Suppressor macrophage treated with lipopolysaccharide for 1 hour (primary cell): ENCODE measurements at regions not wholly inside any gene's neighbourhood (a gene's known extent, or its start where the extent isn't known, plus 50 kb on each side); places are given as distances from the start of the nearest gene placed in this dataset.
"Not testable (repeated sequence)": the region's sequence is repeated elsewhere in the genome, so short reads cannot be mapped to it uniquely, and the experiment has no call there.

Experiments
- DNase-seq, 3 donors: peaks; one replicate each; pipeline ENCODE4 v3.0.0-alpha.2; 2020 to 2022

DNA sequence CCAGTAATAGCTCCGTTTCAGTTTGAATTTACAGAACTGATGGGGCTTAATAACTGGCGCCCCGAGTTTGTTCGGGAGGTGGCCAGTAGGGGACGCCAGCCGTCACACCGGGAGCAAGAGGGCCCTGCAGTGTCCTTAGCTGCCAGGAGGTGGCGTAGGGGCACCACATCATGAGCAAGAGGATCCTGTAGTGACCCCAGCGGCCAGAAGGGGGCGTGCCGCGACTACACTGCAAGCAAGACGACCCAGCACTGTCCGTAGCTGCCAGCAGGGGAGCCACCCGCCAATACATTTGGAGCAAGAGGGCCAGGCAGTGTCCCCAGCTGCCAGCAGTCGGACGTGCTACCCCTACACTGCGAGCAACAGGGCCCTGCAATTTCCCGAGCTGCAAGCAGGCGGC, 663.7 kb upstream of the B3GAT1 start:
- peak; percentile 36 to 64 (median 59) for DNase-seq

DNA sequence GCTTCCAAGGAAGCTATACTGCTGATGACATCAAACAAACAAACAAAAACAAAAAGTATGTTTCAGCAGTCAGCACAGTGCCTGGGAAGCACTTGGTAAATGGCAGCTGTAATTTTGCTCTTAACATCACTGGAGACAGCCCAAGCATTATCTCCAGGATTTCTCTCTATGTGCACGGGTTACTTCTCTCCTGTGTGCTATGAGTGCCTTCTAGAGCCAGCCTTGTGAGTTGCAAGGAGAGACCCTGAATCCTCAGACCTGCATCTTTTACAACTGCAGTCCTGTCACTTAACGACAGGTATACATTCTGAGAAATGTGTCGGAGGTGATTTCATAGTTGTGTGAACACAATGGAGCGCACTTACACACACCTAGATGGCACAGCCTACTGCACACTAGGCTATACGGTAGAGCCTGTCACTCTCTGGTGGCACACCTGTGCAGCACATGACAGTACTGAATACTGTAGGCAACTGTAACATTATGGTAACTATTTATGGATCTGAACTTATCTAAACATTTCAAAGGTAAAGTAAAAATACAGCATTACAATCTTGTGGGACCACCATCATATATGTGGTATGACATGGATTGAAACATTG, 662.5 kb upstream of the B3GAT1 start:
- no peak for DNase-seq

DNA sequence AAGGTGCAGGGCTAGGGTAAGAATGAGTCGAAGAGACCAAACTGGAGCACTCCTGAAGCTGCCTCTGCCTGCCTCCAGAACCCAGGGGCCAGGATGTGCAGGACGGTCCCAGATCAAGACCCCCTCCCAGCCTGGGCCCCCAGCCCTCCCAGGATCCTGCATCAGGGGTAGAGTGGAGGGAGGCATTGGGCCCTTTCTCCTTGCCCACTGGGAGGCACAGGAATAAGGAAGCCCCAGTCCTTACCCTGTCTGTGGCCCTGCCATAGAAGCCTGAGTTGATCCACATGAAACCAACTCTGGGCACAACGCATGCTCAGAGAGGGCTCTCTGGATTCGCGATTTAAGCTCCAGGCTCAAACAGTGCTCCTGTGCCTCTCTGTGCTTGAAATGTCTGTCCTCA, 661.8 kb upstream of the B3GAT1 start:
- no peak for DNase-seq

DNA sequence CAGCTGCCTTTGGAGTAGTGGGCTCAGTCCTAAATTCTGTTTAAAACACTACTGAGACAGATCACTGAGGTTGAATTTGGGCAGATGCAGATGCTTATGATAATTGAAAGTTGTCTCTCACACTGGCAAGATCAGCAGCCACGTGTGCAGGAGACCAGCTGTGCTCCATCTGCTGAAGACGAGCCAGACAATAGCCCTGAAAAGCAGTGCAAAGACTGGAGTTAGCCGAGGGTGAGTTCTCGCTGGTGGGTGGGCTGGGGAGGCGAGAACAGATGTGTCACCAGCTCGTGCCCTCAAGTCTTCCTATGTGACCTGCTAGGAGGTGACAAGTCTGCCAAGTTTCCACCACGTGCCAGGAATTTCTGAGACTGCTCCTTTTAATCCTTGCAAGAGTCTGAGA, 661.3 kb upstream of the B3GAT1 start:
- no peak for DNase-seq

DNA sequence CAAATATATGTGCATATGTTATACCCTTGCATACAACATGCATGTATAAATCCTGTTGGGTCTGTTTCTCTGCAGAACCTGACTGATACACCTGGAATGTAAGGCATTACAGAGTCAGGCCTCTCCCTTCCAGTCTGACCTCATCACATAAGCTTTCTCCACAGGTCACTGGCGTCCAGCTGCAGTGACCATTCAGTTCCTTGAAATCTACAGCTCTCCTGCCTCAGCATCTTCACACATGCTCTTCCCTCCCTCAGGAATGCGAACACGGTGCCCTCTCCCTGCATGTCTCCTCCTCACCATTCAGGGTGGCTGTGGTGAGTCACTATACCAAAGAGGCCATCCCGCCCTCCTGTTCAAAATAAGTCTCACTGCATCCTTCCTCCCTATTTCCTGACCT, 657.8 kb upstream of the B3GAT1 start:
- DNase-seq = no peak

DNA sequence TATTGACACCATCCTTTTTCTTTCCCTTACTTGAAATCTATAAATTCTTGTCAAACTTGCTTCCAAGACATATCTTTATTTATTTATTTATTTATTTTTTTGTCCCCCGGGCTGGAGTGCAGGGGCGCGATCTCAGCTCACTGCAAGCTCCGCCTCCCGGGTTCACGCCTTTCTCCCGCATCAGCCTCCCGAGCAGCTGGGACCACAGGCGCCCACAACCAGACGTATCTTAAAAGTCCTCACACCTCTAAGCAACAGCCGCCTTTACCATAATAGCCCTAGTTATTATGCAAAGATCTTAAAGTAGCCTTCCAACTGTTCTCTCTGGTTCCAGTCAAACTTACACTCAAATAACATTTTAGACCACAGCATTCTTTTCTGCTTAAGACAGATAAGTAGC, 657.0 kb upstream of the B3GAT1 start:
- no peak for DNase-seq

DNA sequence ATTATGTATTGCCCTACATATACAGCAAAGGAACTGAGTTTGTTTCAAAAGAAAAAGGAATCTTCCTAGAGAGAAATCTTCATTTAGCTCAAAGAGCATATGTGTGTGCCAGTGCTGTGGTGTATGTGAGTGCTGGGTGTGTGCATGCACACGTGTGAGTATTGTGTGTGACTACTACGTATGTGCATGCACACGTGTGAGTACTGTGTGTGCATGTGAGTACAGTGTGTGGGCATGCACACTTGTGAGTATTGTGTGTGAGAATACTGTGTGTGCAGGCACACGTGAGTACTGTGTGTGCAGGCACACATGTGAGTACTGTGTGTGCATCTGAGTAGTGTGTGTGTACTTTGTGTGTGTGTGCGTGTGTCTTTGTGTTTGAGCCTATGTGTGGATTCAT, 651.0 kb upstream of the B3GAT1 start:
- DNase-seq = no peak

DNA sequence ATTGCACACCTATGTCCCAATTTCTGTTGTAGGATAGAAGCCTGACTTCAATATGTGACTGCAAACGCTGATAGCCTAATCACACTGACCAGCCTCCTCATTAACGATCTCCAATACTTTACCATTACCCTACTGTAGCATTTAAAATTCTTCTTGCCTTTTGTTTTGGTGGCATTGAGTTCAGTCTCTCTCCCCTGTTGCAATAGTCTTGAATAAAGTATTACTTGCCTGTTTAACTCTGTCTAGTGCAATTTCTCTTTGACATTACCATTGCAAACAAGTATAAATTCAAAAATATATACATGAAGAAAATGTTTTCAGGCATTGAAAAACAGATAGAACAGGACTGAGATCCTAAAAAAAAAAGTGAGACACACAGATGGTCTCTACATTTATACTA, 649.1 kb upstream of the B3GAT1 start:
- no peak for DNase-seq

DNA sequence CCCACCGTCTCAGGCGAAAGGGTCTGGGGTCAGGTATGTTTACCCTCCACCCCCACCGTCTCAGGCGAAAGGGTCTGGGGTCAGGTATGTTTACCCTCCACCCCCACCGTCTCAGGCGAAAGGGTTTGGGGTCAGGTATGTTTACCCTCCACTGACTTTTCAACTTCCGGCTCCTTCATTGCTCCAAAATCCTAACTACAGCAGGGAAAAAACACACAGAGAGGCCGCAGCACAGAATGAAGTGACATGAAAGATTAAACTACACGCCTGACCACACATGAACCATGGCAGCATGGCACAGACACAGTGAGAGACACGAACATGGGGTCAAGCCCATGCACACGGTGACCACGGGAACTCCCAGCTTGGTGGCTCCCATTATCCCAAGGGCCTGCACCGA, 634.9 kb upstream of the B3GAT1 start:
- no peak for DNase-seq

DNA sequence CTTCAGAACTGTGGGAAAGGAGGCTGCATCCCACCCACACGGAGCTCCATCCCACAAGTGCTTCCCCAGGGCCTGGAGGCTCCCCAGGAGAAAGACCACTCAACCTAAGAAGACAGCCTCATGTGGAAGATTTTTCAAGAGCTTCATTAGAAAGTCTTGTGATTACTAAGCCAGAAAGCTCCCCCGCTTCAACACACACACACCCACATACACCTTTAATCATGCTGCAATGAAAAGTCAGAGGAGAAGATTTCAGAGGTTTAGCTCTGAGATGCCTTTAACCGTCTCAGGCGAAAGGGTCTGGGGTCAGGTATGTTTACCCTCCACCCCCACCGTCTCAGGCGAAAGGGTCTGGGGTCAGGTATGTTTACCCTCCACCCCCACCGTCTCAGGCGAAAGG, 634.5 kb upstream of the B3GAT1 start:
- DNase-seq = no peak

DNA sequence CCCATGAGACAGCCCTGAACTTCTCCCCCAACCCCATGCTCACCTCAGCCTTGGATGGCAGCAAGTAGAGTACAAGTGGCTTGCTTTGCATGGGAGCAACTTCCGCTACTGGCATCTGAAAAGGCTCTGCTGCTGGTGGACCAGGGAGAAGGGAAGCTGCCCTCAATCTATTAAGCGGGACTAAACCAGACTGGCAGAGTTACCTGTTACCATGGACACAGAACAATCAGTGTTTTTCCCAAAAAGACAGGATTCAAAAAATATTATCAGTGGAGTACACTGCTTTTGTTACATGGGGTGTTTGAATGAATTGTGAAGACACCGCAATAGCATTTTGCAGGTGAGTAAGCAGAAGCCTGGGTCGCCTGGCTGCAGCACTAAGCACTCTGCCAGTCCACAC, 631.4 kb upstream of the B3GAT1 start:
- DNase-seq = no peak

DNA sequence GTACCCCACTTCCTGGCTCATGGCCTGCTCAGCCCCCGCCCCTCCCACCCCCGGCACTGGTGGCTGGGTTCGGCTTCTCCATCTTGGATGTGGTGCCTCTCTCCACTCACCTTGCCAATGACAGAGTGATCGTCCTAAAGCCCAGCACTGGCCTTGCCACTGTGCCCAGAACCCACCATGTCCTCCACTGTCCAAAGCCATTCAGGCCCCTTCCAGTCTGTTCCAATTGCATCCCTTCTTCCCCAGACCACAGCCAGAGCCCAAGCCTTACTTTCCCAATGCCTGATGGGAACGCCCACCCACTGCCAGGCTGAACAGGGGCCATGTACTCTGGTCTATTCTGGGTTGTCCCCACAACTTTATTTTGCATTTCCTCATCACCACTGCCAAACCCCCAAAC, 625.8 kb upstream of the B3GAT1 start:
- no peak for DNase-seq

DNA sequence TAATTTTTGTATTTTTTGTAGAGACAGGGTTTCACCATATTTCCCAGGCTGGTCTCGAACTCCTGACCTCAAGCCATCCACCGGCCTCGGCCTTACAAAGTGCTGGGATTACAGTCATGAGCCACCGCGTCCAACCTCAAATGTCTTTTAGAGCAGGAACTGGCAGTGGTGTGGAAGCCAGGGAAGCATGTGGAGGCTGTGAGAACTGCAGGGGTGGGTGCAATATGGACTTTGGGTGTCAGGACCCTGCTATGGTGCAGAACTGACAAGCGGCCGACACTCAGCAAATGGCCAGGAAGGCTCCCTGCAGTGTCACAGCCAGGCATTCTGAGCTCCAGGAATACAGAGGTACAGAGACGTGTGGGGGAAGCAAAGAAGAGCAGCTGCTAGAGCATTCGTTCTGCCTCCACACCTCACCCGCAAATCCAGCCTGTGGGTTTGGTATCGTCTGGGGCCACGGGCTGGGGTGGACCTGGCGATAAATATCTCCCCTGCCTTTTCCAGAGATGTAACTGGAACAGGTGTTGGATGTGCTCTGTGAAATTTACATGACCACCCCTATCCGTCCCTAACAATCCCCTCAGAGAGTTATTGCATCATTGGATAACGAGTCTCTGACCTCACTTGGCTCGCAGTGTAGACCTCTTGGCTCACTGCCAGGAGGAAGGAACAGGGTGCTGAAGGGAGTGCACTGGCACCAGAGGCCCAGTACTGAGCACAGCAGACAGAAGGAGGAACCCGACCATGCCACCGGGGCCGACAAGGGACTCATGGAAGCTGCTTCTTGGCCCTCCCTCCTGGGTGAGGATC, 624.7 kb upstream of the B3GAT1 start:
- no peak for DNase-seq

DNA sequence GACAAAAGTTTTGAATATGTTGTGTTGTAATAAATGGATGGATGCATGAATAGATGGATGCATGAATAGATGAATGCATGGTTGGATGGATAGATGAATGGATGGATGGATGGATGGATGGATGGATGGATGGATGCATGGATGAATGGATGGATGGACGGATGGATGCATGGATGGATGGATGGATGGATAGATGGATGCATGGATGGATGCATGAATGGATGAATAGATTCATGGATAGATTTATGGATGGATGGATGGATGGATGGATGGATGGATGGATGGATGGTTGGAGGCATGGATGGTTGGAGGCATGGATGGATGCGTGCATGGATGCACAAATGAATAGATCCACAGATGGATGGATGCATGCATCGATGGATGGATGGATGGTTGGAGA, 623.2 kb upstream of the B3GAT1 start:
- DNase-seq = no peak

DNA sequence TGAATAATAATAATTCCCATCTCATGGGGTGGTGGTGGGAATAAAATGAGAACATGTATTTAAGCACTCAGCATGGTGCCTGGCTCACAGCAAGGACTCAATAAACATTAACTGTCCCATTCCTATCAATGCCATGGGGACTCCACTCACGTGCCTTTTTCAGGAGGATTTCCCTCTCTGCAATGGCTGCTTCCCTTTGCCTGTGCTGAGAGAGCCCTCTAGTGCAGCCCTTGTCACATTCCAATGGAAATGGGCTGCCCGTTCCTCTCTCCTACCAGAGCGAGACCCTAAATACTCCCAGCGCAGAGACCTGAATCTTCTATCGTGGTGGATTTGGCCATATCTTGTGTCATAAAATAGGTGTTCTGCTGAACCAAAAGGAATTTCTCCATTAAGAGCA, 621.5 kb upstream of the B3GAT1 start:
- DNase-seq = no peak

DNA sequence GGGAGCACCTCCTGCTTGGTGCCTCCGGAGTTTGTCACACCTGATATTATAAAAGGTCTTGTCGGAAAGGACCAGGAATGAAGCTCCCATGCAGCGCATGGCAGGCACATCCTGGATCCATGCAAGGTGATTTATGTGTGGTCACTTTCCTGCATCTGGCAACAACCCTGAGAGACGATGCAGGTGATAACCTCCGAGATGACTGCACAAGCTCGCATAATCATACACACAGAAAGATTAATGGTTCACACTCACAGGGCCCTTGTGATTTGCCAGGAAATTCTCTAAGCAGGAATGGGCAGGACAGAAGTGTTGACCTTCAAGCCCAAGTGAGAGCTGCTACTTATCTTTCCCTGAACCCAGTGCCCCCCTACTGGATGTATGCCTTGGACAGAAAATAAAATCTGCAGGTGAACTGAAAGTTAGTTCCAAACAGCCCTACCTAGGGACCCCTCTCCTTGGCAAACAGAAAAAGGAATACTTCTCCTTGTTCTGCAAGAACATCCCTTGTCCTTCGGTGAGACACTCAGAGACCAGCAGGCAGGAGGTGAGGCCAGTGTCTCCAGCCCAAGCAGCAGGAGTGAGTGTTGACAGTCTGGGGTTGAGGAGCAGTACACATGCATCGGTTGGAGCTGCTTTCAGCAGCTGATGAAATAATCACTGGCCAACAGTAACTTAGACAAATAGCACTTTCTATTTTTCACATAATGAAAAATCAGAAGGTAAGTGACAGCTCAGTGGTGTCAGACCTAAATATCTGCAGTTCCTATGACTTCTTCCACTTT, 619.4 kb upstream of the B3GAT1 start:
- no peak for DNase-seq

DNA sequence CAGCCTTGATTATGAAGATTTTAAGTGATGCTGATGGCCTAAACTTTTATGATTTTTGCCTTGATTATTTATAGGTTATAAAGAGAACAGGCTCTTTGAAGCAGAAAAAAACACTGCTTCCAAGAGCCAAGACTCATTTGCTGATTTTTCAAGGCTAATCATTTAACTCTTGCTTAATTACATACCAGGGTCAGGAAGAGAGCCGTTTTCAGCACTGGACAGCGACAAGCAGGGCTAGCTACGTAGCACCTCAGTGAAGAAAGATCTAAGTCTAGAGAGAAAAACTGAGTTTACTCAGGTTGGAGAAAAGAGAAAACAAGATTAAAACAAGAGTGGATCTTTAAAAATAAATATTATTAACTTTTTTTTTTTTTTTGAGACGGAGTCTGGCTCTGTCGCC, 615.4 kb upstream of the B3GAT1 start:
- peak in 2 of 3 donors; percentile 24 to 35 for DNase-seq

DNA sequence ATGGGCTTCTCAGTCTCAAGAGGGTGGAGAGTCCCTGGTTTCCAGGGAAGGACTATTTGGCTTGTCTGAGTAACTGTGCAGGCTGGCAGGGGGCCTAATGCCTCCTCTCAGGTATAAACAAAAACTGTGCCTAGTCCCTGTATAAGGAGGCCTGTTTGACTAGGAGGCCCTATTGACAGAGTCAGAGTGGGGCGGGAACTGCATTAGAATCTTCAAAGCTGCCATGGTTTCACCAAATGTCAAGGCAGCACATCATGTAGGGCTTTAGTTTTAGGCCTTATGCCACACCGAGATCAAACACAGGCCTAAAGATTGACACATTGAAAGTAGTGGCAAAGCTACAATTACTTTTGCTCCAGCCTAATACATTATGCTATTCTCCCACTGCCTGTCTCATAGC, 611.5 kb upstream of the B3GAT1 start:
- DNase-seq = no peak

DNA sequence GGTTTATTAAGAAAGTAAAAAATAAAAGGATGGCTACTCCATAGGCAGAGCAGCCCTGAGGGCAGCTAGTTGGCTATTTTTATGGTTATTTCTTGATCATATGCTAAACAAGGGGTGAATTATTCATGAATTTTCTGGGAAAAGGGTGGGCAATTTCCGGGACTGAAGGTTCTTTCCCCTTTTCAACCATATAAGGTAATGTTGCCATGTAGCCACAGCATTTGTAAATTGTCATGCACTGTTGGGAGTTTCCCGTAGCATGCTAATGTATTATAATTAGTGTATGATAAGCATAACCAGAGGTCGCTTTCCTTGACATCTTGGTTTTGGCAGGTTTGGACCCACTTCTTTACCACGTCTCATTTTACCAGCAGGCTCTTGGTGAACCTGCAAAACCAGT, 610.4 kb upstream of the B3GAT1 start:
- no peak for DNase-seq

DNA sequence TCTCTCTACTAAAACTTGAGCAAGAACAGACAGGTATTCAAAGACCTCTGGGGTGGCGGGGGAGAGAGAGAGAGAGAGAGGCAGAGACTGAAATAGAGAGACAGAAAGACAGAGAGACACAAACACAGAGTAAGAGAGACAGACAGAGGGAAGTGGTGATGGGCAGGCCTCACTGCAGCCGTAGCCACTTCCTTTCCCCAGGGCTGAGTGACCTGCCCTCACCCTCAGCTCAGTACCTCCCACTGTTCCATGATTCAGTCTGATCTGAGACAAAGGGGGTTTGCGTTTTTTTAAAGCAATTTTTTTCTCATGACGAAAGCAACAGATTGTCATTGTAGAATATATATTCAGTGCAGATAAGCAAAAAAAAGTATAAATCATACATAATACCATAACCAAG, 607.9 kb upstream of the B3GAT1 start:
- no peak for DNase-seq

DNA sequence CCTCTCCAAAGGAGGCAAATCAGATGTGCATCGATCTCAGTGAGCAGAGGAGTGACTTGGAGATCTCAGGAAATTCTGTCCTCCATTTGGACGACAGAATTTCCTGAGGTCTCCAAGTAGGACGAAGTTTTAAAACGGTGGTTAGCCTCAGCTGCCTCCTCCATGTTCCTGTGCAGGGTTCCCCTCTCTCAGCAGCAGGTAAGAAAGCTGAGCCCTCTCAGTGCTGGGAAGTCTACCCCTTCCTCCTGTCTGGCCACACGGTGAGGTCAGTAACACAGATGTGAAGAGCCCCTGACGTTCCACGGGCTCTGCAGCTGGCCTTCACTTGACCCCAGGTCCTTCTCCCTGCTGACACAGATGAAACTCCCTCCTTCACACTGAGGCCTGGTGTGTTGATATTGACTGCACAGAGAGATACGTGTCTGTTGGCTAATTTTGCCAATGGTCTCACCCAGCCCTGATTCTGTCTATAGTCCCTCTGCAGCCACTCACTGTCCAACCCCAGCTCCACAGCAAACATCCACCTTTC, 607.4 kb upstream of the B3GAT1 start:
- no peak for DNase-seq

DNA sequence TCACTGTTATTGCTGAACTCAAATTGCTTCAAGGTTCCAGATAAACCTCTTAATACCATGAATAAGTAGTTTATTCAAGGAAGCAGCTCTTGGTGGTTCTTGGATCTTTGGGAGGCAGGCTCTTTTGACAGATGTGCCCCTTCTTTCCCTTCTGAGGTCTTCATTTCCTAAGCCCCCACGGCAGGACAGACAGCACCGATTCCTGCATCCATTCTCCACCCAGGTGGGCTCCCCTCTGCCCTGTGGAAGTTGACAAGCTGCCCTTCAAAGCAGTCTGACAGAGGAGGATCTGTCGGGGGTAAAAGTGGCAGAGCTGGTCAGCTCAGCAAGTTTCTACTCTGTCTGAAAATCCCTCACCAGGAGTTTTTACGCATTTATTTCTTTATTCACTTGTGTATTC, 605.3 kb upstream of the B3GAT1 start:
- no peak for DNase-seq

DNA sequence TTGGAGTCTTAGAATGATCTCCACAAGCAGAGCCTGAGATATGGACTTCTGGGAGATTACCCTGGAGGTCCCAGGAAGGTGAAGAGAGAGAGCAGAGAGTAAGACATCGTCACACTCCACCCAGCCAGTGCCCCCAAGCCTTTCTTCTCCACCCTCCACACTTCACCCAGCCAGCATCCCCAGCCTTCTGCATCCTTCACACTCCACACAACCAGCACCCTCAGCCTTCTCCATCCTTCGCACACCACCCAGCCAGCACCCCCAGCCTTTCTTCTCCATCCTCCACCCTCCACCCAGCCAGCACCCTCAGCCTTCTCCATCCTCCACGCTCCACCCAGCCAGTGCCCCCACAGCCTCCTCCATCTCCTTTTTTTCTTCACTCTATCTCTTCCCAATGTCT, 603.9 kb upstream of the B3GAT1 start:
- DNase-seq = no peak

DNA sequence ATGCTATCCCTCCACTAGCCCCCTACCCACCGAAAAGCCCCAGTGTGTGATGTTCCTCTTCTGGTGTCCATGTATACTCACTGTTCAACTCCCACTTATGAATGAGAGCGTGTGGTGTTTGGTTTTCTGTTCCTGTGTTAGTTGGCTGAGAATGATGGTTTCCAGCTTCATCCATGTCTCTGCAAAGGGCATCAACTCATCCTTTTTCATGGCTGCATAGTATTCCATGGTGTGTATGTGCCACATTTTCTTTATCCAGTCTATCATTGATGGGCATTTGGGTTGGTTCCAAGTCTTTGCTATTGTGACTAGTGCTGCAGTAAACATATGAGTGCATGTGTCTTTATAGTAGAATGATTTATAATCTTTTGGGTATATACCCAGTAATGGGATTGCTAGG, 599.3 kb upstream of the B3GAT1 start:
- DNase-seq = not testable (repeated sequence)
